ENCODE measurements at regions not wholly inside any gene's neighbourhood (a gene's known extent, or its start where the extent isn't known, plus 50 kb on each side); places are given as distances from the start of the nearest gene placed in this dataset.

- TF ChIP-seq CTCF (IDR thresholded peaks at IDR 0.05) (no peak), POLR2A (IDR thresholded peaks at IDR 0.05) (no peak)
Observed at GRCh38 chr7:23925088-23925487, 215.1 kb downstream of the STK31 start.
